Immature natural killer cell (primary cell): ENCODE measurements at regions not wholly inside any gene's neighbourhood (a gene's known extent, or its start where the extent isn't known, plus 50 kb on each side); places are given as distances from the start of the nearest gene placed in this dataset.
"Not testable (repeated sequence)": the region's sequence is repeated elsewhere in the genome, so short reads cannot be mapped to it uniquely, and the experiment has no call there.

Experiments used
- DNase-seq, 3 donors: peaks; one replicate each; pipeline ENCODE4 v3.0.0; 2022; ENCODE audit warnings: mixed read lengths in 1 of 3
- H3K27ac Mint-ChIP-seq, 6 donors: one replicate each; pipeline ENCODE4 v1.8.0; 2020; ENCODE audit warnings: mixed read lengths in 6 of 6, mild to moderate bottlenecking in 5 of 6, inconsistent platforms in 4 of 6, moderate library complexity in 3 of 6
- H3K27me3 Mint-ChIP-seq, 3 donors: one replicate each; pipeline ENCODE4 v1.8.0; 2020 to 2021; ENCODE audit warnings: low read depth in 3 of 3, mild to moderate bottlenecking in 3 of 3, mixed read lengths in 3 of 3, moderate library complexity in 3 of 3, inconsistent platforms in 1 of 3
- H3K36me3 Mint-ChIP-seq, 3 donors: one replicate each; pipeline ENCODE4 v1.8.0; 2020; ENCODE audit warnings: mixed read lengths in 3 of 3, inconsistent platforms in 2 of 3, mild to moderate bottlenecking in 2 of 3
- H3K4me1 Mint-ChIP-seq, 2 donors: one replicate each; pipeline ENCODE4 v1.8.0; 2020; ENCODE audit warnings: inconsistent platforms in 2 of 2, mild to moderate bottlenecking in 2 of 2, mixed read lengths in 2 of 2, moderate library complexity in 1 of 2
- H3K4me3 Mint-ChIP-seq, 5 donors: one replicate each; pipeline ENCODE4 v1.8.0; 2020; ENCODE audit warnings: mild to moderate bottlenecking in 5 of 5, mixed read lengths in 5 of 5, inconsistent platforms in 3 of 5, moderate library complexity in 3 of 5
- H3K9me3 Mint-ChIP-seq, 6 donors: one replicate each; pipeline ENCODE4 v1.8.0; 2020; ENCODE audit warnings: mild to moderate bottlenecking in 6 of 6, mixed read lengths in 6 of 6, inconsistent platforms in 4 of 6, moderate library complexity in 3 of 6

- H3K27me3 Mint-ChIP-seq, result peaks cover 0 to 2% (median 1%) of the 10 kb centered on the region in 3 donors
- no peaks in the 10 kb centered on the region for H3K36me3 Mint-ChIP-seq
- no peak overlapping the region for H3K27ac Mint-ChIP-seq
- H3K4me3 Mint-ChIP-seq, result no peak overlapping the region
- peaks cover 2 to 15% (median 6%) of the 10 kb centered on the region in 6 donors for H3K9me3 Mint-ChIP-seq
- no peak for DNase-seq
- no peaks in the 10 kb centered on the region for H3K4me1 Mint-ChIP-seq
Measured at GRCh38 chr4:52483186-52483890, 175.8 kb downstream of the USP46 start.

GRCh38 chr4:52507774-52508173 lies 151.3 kb downstream of the USP46 start:
- no peak overlapping the region for H3K27ac Mint-ChIP-seq
- H3K9me3 Mint-ChIP-seq, result peaks cover 0 to 7% (median 2%) of the 10 kb centered on the region in 6 donors
- no peaks in the 10 kb centered on the region for H3K36me3 Mint-ChIP-seq
- DNase-seq, result no peak
- H3K4me1 Mint-ChIP-seq, result no peaks in the 10 kb centered on the region
- no peaks in the 10 kb centered on the region for H3K27me3 Mint-ChIP-seq
- H3K4me3 Mint-ChIP-seq, result no peak overlapping the region

GRCh38 chr4:52510939-52511565 lies 148.0 kb downstream of the USP46 start:
- Mint-ChIP-seq H3K27me3 (no peaks in the 10 kb centered on the region), H3K4me1 (no peaks in the 10 kb centered on the region), H3K36me3 (no peaks in the 10 kb centered on the region), H3K27ac (no peak overlapping the region), H3K4me3 (no peak overlapping the region), H3K9me3 (peaks cover 0 to 9% (median 2%) of the 10 kb centered on the region in 6 donors)
- no peak for DNase-seq

- Mint-ChIP-seq H3K27me3 (no peaks in the 10 kb centered on the region), H3K4me3 (no peak overlapping the region), H3K36me3 (no peaks in the 10 kb centered on the region), H3K9me3 (peaks cover 0 to 9% (median 3%) of the 10 kb centered on the region in 6 donors), H3K27ac (no peak overlapping the region), H3K4me1 (no peaks in the 10 kb centered on the region)
- DNase-seq, result no peak
Measured at GRCh38 chr4:52511825-52512224, 147.3 kb downstream of the USP46 start.

GRCh38 chr4:52512291-52512690 lies 146.8 kb downstream of the USP46 start:
- Mint-ChIP-seq H3K27ac (no peak overlapping the region), H3K4me3 (no peak overlapping the region), H3K36me3 (no peaks in the 10 kb centered on the region), H3K27me3 (no peaks in the 10 kb centered on the region), H3K9me3 (peaks cover 0 to 9% (median 3%) of the 10 kb centered on the region in 6 donors), H3K4me1 (no peaks in the 10 kb centered on the region)
- no peak for DNase-seq

- not testable (repeated sequence) for DNase-seq, H3K4me3 Mint-ChIP-seq, H3K36me3 Mint-ChIP-seq, H3K27ac Mint-ChIP-seq, H3K27me3 Mint-ChIP-seq, H3K4me1 Mint-ChIP-seq
- H3K9me3 Mint-ChIP-seq, result peaks cover 0 to 11% (median 0%) of the 10 kb centered on the region in 6 donors
Measured at GRCh38 chr4:52522093-52522492, 137.0 kb downstream of the USP46 start.

GRCh38 chr4:52529983-52530382 lies 129.1 kb downstream of the USP46 start:
- H3K9me3 Mint-ChIP-seq, result peaks cover 0 to 6% (median 3%) of the 10 kb centered on the region in 6 donors
- H3K4me3 Mint-ChIP-seq, result no peak overlapping the region
- no peak overlapping the region for H3K27ac Mint-ChIP-seq
- no peak for DNase-seq
- H3K27me3 Mint-ChIP-seq, result peaks cover 0 to 8% (median under 1%) of the 10 kb centered on the region in 3 donors
- H3K4me1 Mint-ChIP-seq, result no peaks in the 10 kb centered on the region
- H3K36me3 Mint-ChIP-seq, result no peaks in the 10 kb centered on the region

- Mint-ChIP-seq H3K4me1 (no peaks in the 10 kb centered on the region), H3K27me3 (peaks cover 2% of the 10 kb centered on the region in 3 donors), H3K4me3 (no peak overlapping the region), H3K36me3 (no peaks in the 10 kb centered on the region), H3K9me3 (peaks cover 0 to 5% (median 2%) of the 10 kb centered on the region in 6 donors), H3K27ac (no peak overlapping the region)
- DNase-seq, result no peak
Measured at GRCh38 chr4:52535793-52536192, 123.3 kb downstream of the USP46 start.
